K562 (cell line): ENCODE measurements at regions not wholly inside any gene's neighbourhood (a gene's known extent, or its start where the extent isn't known, plus 50 kb on each side); places are given as distances from the start of the nearest gene placed in this dataset.

Experiments
- ATAC-seq: fragments of 200-7000 bp; cut with Tn5 transposase; 3 replicates; pipeline ENCODE4 v1.9.1; 2020; ENCODE audit warnings: moderate library complexity
- BruUV-seq: library from RNA; stranded (reverse); fragments of 400-500 nt; replicated peaks from 2 replicates; lab custom pipeline; 2021; lab: Mats Ljungman, UMichigan
- CTCF ChIA-PET: fragments of 300-600 bp; formaldehyde crosslinking; extraction: SDS; loops from one replicate; lab custom pipeline; 2021; ENCODE audit warnings: low intra/inter-chr PET ratio; lab: Yijun Ruan, JAX
- POLR2A ChIA-PET: fragments of 300-600, 350-650 bp; sonication (Branson Sonifier 250); formaldehyde crosslinking; extraction: SDS; loops from one replicate; lab custom pipeline; 2021; ENCODE audit warnings: antibody characterized with exemption, inconsistent platforms; lab: Yijun Ruan, JAX
- DNase-seq, 4 experiments: peaks; one replicate each; pipeline versions ENCODE4 v3.0.0 to v3.0.0-alpha.2; 2011 to 2018; ENCODE audit warnings: low spot score in 3 of 4, mixed read lengths in 3 of 4; ENCODE audit errors: extremely low read depth in 1 of 4
- FAIRE-seq: peaks from 2 replicates; lab custom pipeline; 2011; peaks lifted over from hg19 to GRCh38; lab: Jason Lieb, UNC
- H2AFZ ChIP-seq: 2 replicates; pipeline ENCODE4 v1.6.0; 2011; ENCODE audit warnings: low read depth, low read length, control low read depth, inconsistent platforms
- H3K27ac ChIP-seq: fragments of 200-600 bp; 3 replicates; pipeline ENCODE4 v1.8.0; 2011; ENCODE audit warnings: low read depth, mild to moderate bottlenecking, control low read depth, inconsistent platforms, low read length, moderate library complexity, mixed read lengths; ENCODE audit errors: extremely low read depth
- H3K27me3 ChIP-seq, 2 experiments: fragments of 300-600 bp in 1 of 2; 2 replicates in 1 of 2; 3 replicates in 1 of 2; pipeline versions ENCODE4 v1.6.0 to v1.8.0; 2011; ENCODE audit warnings: inconsistent platforms in 2 of 2, low read length in 2 of 2, mild to moderate bottlenecking in 1 of 2, mixed read lengths in 1 of 2, moderate library complexity in 1 of 2; ENCODE audit not compliant: control insufficient read depth in 2 of 2, insufficient read depth in 2 of 2
- H3K36me3 ChIP-seq: fragments of 300-600 bp; 3 replicates; pipeline ENCODE4 v1.8.0; 2011; ENCODE audit warnings: mild to moderate bottlenecking, low read length, inconsistent platforms; ENCODE audit not compliant: control insufficient read depth, insufficient read depth
- H3K4me1 ChIP-seq, 2 experiments: fragments of 200-600 bp in 1 of 2; replicated peaks in 1 of 2; 2 replicates in 1 of 2; 3 replicates in 1 of 2; pipeline versions ENCODE4 v1.5.1 to v1.8.0; 2011; ENCODE audit warnings: inconsistent platforms in 2 of 2, low read length in 2 of 2, mild to moderate bottlenecking in 1 of 2, mixed read lengths in 1 of 2, moderate library complexity in 1 of 2; ENCODE audit not compliant: control insufficient read depth in 2 of 2, insufficient read depth in 2 of 2
- H3K4me2 ChIP-seq: 2 replicates; pipeline ENCODE4 v1.6.1; 2011; ENCODE audit warnings: low read length, control low read depth, inconsistent platforms, mixed read lengths; ENCODE audit not compliant: insufficient read depth
- H3K4me3 ChIP-seq: fragments of 200-600 bp; sonication (generic), shearing (Covaris generic); 2 replicates; pipeline ENCODE4 v1.5.1; 2016; ENCODE audit warnings: control low read depth, inconsistent platforms
- H3K79me2 ChIP-seq: fragments of 200-600 bp; 3 replicates; pipeline ENCODE4 v1.8.0; 2011; ENCODE audit warnings: low read length, inconsistent platforms; ENCODE audit not compliant: control insufficient read depth, insufficient read depth
- H3K9ac ChIP-seq, 2 experiments: 2 replicates each; pipeline versions ENCODE4 v1.6.0 to v1.6.1; 2011; ENCODE audit warnings: low read depth in 2 of 2, low read length in 2 of 2, control low read depth in 1 of 2, inconsistent platforms in 1 of 2, mild to moderate bottlenecking in 1 of 2, mixed read lengths in 1 of 2; ENCODE audit not compliant: insufficient read depth in 1 of 2
- H3K9me1 ChIP-seq: one replicate; pipeline ENCODE4 v1.6.0; 2011; ENCODE audit warnings: inconsistent platforms, mild to moderate bottlenecking, low read length, moderate library complexity; ENCODE audit not compliant: control insufficient read depth, insufficient read depth
- H3K9me3 ChIP-seq: replicated peaks from 2 replicates; pipeline ENCODE4 v1.5.1; 2011; ENCODE audit warnings: low read depth, low read length, inconsistent platforms; ENCODE audit not compliant: control insufficient read depth, insufficient read depth
- H4K20me1 ChIP-seq: replicated peaks from 2 replicates; pipeline ENCODE4 v1.6.1; 2011; ENCODE audit warnings: low read length, inconsistent platforms, mixed read lengths; ENCODE audit not compliant: control insufficient read depth, insufficient read depth
- CSDE1 ChIP-seq, 2 experiments: fragments of 450-650 bp; IDR thresholded peaks; 2 replicates each; pipeline ENCODE4 v1.6.1; 2016; ENCODE audit warnings: mild to moderate bottlenecking in 1 of 2
- DPF2 ChIP-seq: fragments of 450-650 bp; IDR thresholded peaks from 2 replicates; pipeline ENCODE4 v1.6.1; 2016
- GATAD2B ChIP-seq: fragments of 450-650 bp; IDR thresholded peaks from 2 replicates; pipeline ENCODE4 v1.6.1; 2017; ENCODE audit warnings: mild to moderate bottlenecking, borderline replicate concordance
- POLR2A ChIP-seq: fragments of 450-650 bp; conservative IDR thresholded peaks from 2 replicates; pipeline ENCODE4 v1.6.1; 2016
- PTTG1 ChIP-seq: fragments of 450-650 bp; IDR thresholded peaks from 2 replicates; pipeline ENCODE4 v1.6.1; 2016; ENCODE audit warnings: low read depth, mild to moderate bottlenecking, missing genetic modification characterization, missing compliant biosample characterization
- RBM39 ChIP-seq: fragments of 200-400 bp; formaldehyde crosslinking; optimal IDR thresholded peaks from 2 replicates; pipeline ENCODE3; 2018; ENCODE audit warnings: low read depth, low read length
- RCOR1 ChIP-seq, 2 experiments: IDR thresholded peaks; 2 replicates each; pipeline ENCODE4 v1.6.1; 2012; ENCODE audit warnings: low read depth in 2 of 2, low read length in 2 of 2, borderline replicate concordance in 1 of 2, improper control_type of control experiment in 1 of 2
- SREBF2 ChIP-seq: sonication (generic); formaldehyde crosslinking; IDR thresholded peaks from 2 replicates; pipeline ENCODE4 v1.4.0; 2020; ENCODE audit warnings: mild to moderate bottlenecking, missing genetic modification reagents
- STAT5B ChIP-seq: fragments of 250-450 bp; sonication (Bioruptor Pico); IDR thresholded peaks from 2 replicates; pipeline ENCODE4 v1.8.0; 2021; ENCODE audit warnings: mild to moderate bottlenecking, inconsistent platforms
- TAF9B ChIP-seq: fragments of 450-650 bp; IDR thresholded peaks from 2 replicates; pipeline ENCODE4 v1.6.1; 2018; ENCODE audit warnings: mild to moderate bottlenecking; ENCODE audit not compliant: partially characterized antibody
- TCF7L2 ChIP-seq: fragments of 150-350 bp; IDR thresholded peaks from 2 replicates; pipeline ENCODE4 v1.6.1; 2016; ENCODE audit warnings: low read depth, mild to moderate bottlenecking, low read length, moderate library complexity
- TEAD4 ChIP-seq, 2 experiments: sonication (generic) in 1 of 2; formaldehyde crosslinking in 1 of 2; IDR thresholded peaks; 2 replicates each; pipeline versions ENCODE4 v1.6.1 to v1.8.0; 2012 to 2022; ENCODE audit warnings: borderline replicate concordance in 1 of 2, inconsistent platforms in 1 of 2, low read length in 1 of 2, mild to moderate bottlenecking in 1 of 2, missing genetic modification reagents in 1 of 2
- TFAM ChIP-seq: fragments of 250-450 bp; sonication (Bioruptor Pico); conservative IDR thresholded peaks from 2 replicates; pipeline ENCODE4 v1.5.0; 2021; ENCODE audit warnings: mild to moderate bottlenecking, moderate library complexity
- WHSC1 ChIP-seq: IDR thresholded peaks from one replicate; pipeline ENCODE4 v1.6.1; 2012; ENCODE audit warnings: low read length, control low read depth, inconsistent platforms
- ZNF217 ChIP-seq: sonication (generic); formaldehyde crosslinking; IDR thresholded peaks from 2 replicates; pipeline ENCODE4 v1.8.0; 2022; ENCODE audit warnings: mild to moderate bottlenecking, missing genetic modification reagents
- ZNF24 ChIP-seq: fragments of 450-650 bp; IDR thresholded peaks from 2 replicates; pipeline ENCODE4 v1.6.1; 2016
- ZNF57 ChIP-seq: fragments of 450-650 bp; formaldehyde crosslinking; IDR thresholded peaks from 2 replicates; pipeline ENCODE4 v1.4.0; 2020; ENCODE audit warnings: mild to moderate bottlenecking, moderate library complexity
- WGBS: fragments of 100-300 bp; shearing (Covaris generic); methylation state at CpG from one replicate; pipeline ENCODE4 v1.1.6; 2016; ENCODE audit warnings: low coverage, mixed read lengths; ENCODE audit not compliant: insufficient coverage; ENCODE audit errors: missing lambda C conversion rate; 5-methylcytosine and 5-hydroxymethylcytosine counted together
- in situ Hi-C: fragments of 300-500 bp; cut with MboI; formaldehyde crosslinking; loops from 4 replicates; pipeline ENCODE4 v1.15.0; 2018; ENCODE audit warnings: inconsistent platforms, mixed read lengths
- intact Hi-C: fragments of 100-400 bp; cut with micrococcal nuclease; formaldehyde crosslinking; loops from 2 replicates; pipeline ENCODE4 v1.14.2; 2022
- TF ChIP-seq, protein P1 (sequence below): fragments of 450-650 bp; IDR thresholded peaks from 2 replicates; pipeline ENCODE4 v1.6.1; 2017; ENCODE audit warnings: antibody characterized with exemption, mild to moderate bottlenecking
- TF ChIP-seq, protein P2 (sequence below): sonication (generic); formaldehyde crosslinking; IDR thresholded peaks from 2 replicates; pipeline ENCODE4 v1.8.1; 2023; ENCODE audit warnings: mild to moderate bottlenecking, missing genetic modification reagents

DNA sequence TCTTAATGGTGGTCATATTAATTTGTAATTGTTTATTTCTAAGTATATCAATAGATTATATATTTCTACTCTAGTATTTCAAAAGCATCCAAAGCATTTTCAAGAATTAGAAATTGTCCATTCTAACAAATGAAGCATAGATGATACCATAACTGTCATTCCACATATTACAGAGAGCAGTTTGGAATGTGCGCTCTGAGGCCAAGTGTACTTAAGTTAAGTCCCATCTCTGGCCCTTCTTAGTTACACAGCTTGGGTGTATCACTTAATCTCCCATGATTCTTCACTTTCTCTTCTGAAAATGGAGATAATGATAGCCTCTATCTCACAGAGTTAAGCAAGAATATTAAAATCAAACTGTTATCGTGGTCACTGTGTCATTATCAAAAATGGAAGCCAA lies 281.1 kb downstream of the MRPL39 start:
- no peaks in the 10 kb centered on the region for H3K4me1 ChIP-seq
- TF ChIP-seq TFAM (CRISPR knock-in tag) (no peak), TEAD4 (IDR thresholded peaks at IDR 0.05; ENCODE audit: low read length) (no peak), TEAD4 (CRISPR knock-in tag; IDR thresholded peaks at IDR 0.05; ENCODE audit: borderline replicate concordance) (no peak), STAT5B (CRISPR knock-in tag) (no peak), TAF9B (no peak), SREBF2 (CRISPR knock-in tag) (no peak), ZNF24 (no peak), CSDE1 (IDR thresholded peaks at IDR 0.05) (no peak), RBM39 (no peak), ZNF57 (CRISPR knock-in tag) (no peak), ZNF217 (CRISPR knock-in tag) (no peak), PTTG1 (no peak), WHSC1 (no peak), DPF2 (no peak), GATAD2B (no peak), RCOR1 (IDR thresholded peaks at IDR 0.05; ENCODE audit: borderline replicate concordance in 1 of 2, low read depth in 2 of 2, low read length in 2 of 2) (no peak), POLR2A (no peak), TCF7L2 (no peak)
- TF ChIP-seq, protein P1, sequence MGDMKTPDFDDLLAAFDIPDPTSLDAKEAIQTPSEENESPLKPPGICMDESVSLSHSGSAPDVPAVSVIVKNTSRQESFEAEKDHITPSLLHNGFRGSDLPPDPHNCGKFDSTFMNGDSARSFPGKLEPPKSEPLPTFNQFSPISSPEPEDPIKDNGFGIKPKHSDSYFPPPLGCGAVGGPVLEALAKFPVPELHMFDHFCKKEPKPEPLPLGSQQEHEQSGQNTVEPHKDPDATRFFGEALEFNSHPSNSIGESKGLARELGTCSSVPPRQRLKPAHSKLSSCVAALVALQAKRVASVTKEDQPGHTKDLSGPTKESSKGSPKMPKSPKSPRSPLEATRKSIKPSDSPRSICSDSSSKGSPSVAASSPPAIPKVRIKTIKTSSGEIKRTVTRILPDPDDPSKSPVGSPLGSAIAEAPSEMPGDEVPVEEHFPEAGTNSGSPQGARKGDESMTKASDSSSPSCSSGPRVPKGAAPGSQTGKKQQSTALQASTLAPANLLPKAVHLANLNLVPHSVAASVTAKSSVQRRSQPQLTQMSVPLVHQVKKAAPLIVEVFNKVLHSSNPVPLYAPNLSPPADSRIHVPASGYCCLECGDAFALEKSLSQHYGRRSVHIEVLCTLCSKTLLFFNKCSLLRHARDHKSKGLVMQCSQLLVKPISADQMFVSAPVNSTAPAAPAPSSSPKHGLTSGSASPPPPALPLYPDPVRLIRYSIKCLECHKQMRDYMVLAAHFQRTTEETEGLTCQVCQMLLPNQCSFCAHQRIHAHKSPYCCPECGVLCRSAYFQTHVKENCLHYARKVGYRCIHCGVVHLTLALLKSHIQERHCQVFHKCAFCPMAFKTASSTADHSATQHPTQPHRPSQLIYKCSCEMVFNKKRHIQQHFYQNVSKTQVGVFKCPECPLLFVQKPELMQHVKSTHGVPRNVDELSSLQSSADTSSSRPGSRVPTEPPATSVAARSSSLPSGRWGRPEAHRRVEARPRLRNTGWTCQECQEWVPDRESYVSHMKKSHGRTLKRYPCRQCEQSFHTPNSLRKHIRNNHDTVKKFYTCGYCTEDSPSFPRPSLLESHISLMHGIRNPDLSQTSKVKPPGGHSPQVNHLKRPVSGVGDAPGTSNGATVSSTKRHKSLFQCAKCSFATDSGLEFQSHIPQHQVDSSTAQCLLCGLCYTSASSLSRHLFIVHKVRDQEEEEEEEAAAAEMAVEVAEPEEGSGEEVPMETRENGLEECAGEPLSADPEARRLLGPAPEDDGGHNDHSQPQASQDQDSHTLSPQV, result no peak
- TF ChIP-seq, protein P2, sequence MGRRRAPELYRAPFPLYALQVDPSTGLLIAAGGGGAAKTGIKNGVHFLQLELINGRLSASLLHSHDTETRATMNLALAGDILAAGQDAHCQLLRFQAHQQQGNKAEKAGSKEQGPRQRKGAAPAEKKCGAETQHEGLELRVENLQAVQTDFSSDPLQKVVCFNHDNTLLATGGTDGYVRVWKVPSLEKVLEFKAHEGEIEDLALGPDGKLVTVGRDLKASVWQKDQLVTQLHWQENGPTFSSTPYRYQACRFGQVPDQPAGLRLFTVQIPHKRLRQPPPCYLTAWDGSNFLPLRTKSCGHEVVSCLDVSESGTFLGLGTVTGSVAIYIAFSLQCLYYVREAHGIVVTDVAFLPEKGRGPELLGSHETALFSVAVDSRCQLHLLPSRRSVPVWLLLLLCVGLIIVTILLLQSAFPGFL (CRISPR knock-in tag), result no peak
- TF ChIP-seq, all 486 proteins: peak for 0
- no peak overlapping the region for H3K4me3 ChIP-seq
- no peaks in the 10 kb centered on the region for H3K79me2 ChIP-seq
- 2% methylated on average over 2 of the region's 2 CpGs for WGBS
- ChIA-PET POLR2A (no interaction called here), CTCF (no interaction called here)
- H3K9me3 ChIP-seq, result no peaks in the 10 kb centered on the region; the same call in 1 of the 2 replicates
- H2AFZ ChIP-seq, result no peak overlapping the region
- FAIRE-seq (no peak), DNase-seq (no peak), ATAC-seq (no peak)
- no peak overlapping the region for H3K27ac ChIP-seq
- in situ Hi-C loops, result no loop called here
- no TSS peak for BruUV-seq
- H3K9me1 ChIP-seq, result no peaks in the 10 kb centered on the region
- H3K36me3 ChIP-seq, result no peaks in the 10 kb centered on the region
- no peaks in the 10 kb centered on the region for H3K27me3 ChIP-seq
- no peaks in the 10 kb centered on the region for H4K20me1 ChIP-seq
- intact Hi-C loops, result no loop called here
- no peak overlapping the region for H3K4me2 ChIP-seq
- no peak overlapping the region for H3K9ac ChIP-seq
